Activated B cell treated with CpG ODN at 0.5 μM for 24 hours (primary cell): ENCODE measurements at regions not wholly inside any gene's neighbourhood (a gene's known extent, or its start where the extent isn't known, plus 50 kb on each side); places are given as distances from the start of the nearest gene placed in this dataset.

Experiments
- ATAC-seq: fragments of 200-7000 bp; cut with Tn5 transposase; one replicate; pipeline ENCODE4 v1.10.0; 2021; ENCODE audit warnings: low read depth, mild to moderate bottlenecking, moderate library complexity
- CTCF ChIA-PET: fragments of 350-600 bp; sonication (Branson Sonifier 250); formaldehyde crosslinking; loops from one replicate; lab custom pipeline; 2021; ENCODE audit warnings: antibody characterized with exemption; lab: Charles Lee
- POLR2A ChIA-PET: fragments of 350-600 bp; sonication (Branson Sonifier 250); formaldehyde crosslinking; loops from one replicate; lab custom pipeline; 2021; ENCODE audit warnings: antibody characterized with exemption; lab: Charles Lee
- DNase-seq: peaks from one replicate; pipeline ENCODE4 v3.0.0; 2022
- H3K27ac Mint-ChIP-seq: one replicate; pipeline ENCODE4 v1.8.0; 2020; ENCODE audit warnings: mixed read lengths
- H3K27me3 Mint-ChIP-seq: one replicate; pipeline ENCODE4 v1.8.0; 2021; ENCODE audit warnings: mixed read lengths
- H3K36me3 Mint-ChIP-seq: one replicate; pipeline ENCODE4 v1.8.0; 2021; ENCODE audit warnings: low read depth, mixed read lengths
- H3K4me1 Mint-ChIP-seq: one replicate; pipeline ENCODE4 v1.8.0; 2021; ENCODE audit warnings: mixed read lengths
- H3K4me3 Mint-ChIP-seq: one replicate; pipeline ENCODE4 v1.8.0; 2020; ENCODE audit warnings: mild to moderate bottlenecking, mixed read lengths
- H3K9me3 Mint-ChIP-seq: one replicate; pipeline ENCODE4 v1.8.0; 2020; ENCODE audit warnings: mixed read lengths
- CTCF ChIP-seq: fragments of 200-600 bp; IDR thresholded peaks from one replicate; pipeline ENCODE4 v1.8.0; 2022; ENCODE audit warnings: antibody characterized with exemption, mild to moderate bottlenecking
- intact Hi-C: fragments of 100-400 bp; cut with micrococcal nuclease; formaldehyde crosslinking; loops from one replicate; pipeline ENCODE4 v1.15.1; 2024

DNA sequence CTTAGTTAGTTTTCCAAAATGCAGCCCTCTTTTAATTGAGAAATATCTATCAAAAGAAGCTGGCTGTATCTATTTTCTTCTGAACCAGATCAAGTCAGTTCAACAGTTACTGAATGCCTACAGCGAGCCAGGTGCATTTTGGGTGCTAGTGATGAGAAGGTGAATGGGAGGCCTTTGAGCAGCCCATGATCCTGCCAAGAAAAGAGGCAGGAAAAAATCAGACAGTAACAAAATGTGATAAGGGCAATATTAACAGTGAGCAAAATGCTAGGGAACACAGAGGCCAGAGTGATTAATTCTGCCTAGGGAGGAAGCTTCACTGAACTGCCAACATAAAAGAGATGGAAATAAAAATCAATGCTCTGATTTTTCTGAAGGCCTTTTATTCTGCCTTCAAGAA, 248.5 kb downstream of the SNCA start:
- H3K36me3 Mint-ChIP-seq, result no peaks in the 10 kb centered on the region
- intact Hi-C loops, result no loop called here
- H3K9me3 Mint-ChIP-seq, result peaks cover 2% of the 10 kb centered on the region
- H3K4me3 Mint-ChIP-seq, result no peak overlapping the region
- no peak for TF ChIP-seq CTCF
- POLR2A ChIA-PET, result no interaction called here
- CTCF ChIA-PET, result no interaction called here
- H3K4me1 Mint-ChIP-seq, result no peaks in the 10 kb centered on the region
- no peaks in the 10 kb centered on the region for H3K27me3 Mint-ChIP-seq
- ATAC-seq (no peak), DNase-seq (no peak)
- no peak overlapping the region for H3K27ac Mint-ChIP-seq

GRCh38 chr4:89587364-89587763, 249.6 kb downstream of the SNCA start:
- CTCF ChIA-PET, result no interaction called here
- no peak overlapping the region for H3K4me3 Mint-ChIP-seq
- H3K9me3 Mint-ChIP-seq, result peaks cover 2% of the 10 kb centered on the region
- H3K27ac Mint-ChIP-seq, result no peak overlapping the region
- no peaks in the 10 kb centered on the region for H3K36me3 Mint-ChIP-seq
- H3K4me1 Mint-ChIP-seq, result no peaks in the 10 kb centered on the region
- H3K27me3 Mint-ChIP-seq, result no peaks in the 10 kb centered on the region
- DNase-seq (no peak), ATAC-seq (no peak)
- intact Hi-C loops, result no loop called here
- no peak for TF ChIP-seq CTCF
- POLR2A ChIA-PET, result no interaction called here

GRCh38 chr4:89586864-89587263, 250.1 kb downstream of the SNCA start:
- ATAC-seq (no peak), DNase-seq (no peak)
- H3K9me3 Mint-ChIP-seq, result peaks cover 2% of the 10 kb centered on the region
- ChIA-PET POLR2A (no interaction called here), CTCF (no interaction called here)
- no peaks in the 10 kb centered on the region for H3K36me3 Mint-ChIP-seq
- intact Hi-C loops, result no loop called here
- H3K27ac Mint-ChIP-seq, result no peak overlapping the region
- no peaks in the 10 kb centered on the region for H3K27me3 Mint-ChIP-seq
- TF ChIP-seq CTCF, result no peak
- no peaks in the 10 kb centered on the region for H3K4me1 Mint-ChIP-seq
- H3K4me3 Mint-ChIP-seq, result no peak overlapping the region

DNA sequence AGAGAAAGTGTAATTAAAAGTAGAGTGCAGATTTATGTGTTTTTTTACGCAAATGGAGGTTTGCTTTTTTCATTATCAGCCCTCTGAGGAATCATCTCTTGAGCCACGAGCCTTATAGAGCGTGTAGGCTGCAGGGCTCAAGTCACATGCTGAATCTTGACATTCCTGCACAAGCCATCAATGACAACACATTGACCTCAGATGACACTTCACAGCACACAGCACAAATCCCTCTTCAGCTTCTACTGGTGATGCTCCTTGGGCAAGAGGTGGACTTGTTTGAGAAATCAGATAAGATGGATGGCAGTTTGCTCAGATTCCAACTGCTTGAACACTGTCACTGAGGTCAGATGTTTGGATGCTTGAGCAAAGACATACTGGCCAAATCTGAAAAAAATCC, 250.6 kb downstream of the SNCA start:
- DNase-seq (no peak), ATAC-seq (no peak)
- CTCF ChIA-PET, result no interaction called here
- no peaks in the 10 kb centered on the region for H3K4me1 Mint-ChIP-seq
- no peak overlapping the region for H3K27ac Mint-ChIP-seq
- POLR2A ChIA-PET, result no interaction called here
- intact Hi-C loops, result no loop called here
- no peaks in the 10 kb centered on the region for H3K27me3 Mint-ChIP-seq
- no peaks in the 10 kb centered on the region for H3K9me3 Mint-ChIP-seq
- no peaks in the 10 kb centered on the region for H3K36me3 Mint-ChIP-seq
- H3K4me3 Mint-ChIP-seq, result no peak overlapping the region
- TF ChIP-seq CTCF, result no peak

DNA sequence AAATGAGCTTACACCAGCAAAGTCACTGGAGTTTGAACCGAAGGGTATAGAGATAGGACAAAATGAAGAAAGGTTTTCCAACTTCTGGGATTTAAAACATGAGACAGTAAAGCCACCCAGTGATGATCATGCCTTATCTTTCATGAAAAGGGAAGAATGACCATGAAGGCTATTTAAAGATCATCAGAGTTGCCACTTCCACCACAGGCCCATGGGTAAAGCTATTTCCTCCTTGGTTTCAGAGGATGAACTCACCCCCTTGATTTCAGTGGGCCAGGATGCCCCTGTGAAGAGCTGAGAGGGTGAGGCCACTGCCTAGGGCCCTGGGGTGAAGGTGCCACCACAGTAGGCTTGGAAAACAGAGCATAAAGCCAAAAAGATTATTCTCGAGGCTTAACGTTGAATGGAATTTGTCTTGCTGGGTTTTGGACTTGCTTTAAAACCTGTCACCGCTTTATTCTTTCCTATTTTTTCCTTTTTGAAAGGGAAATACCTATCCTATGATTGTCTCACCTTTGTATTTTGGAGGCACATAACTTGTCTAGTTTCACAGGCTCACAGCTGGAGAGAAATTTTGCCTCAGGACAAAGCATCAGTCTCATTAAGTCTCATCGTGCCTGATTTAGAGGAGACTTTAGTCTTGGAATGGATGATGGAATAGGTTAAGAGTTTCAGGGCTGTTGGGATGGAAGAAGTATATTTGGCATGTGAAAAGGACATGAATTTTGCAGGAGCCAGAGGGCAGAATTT, 254.0 kb downstream of the SNCA start:
- intact Hi-C loops, result no loop called here
- H3K4me3 Mint-ChIP-seq, result no peak overlapping the region
- H3K27ac Mint-ChIP-seq, result no peak overlapping the region
- ChIA-PET POLR2A (no interaction called here), CTCF (no interaction called here)
- no peak for TF ChIP-seq CTCF
- H3K4me1 Mint-ChIP-seq, result no peaks in the 10 kb centered on the region
- no peak for DNase-seq
- no peaks in the 10 kb centered on the region for H3K9me3 Mint-ChIP-seq
- no peaks in the 10 kb centered on the region for H3K36me3 Mint-ChIP-seq
- no peak for ATAC-seq
- H3K27me3 Mint-ChIP-seq, result peaks cover 2% of the 10 kb centered on the region
